Panc1 (cell line): ENCODE measurements at regions not wholly inside any gene's neighbourhood (a gene's known extent, or its start where the extent isn't known, plus 50 kb on each side); places are given as distances from the start of the nearest gene placed in this dataset.

Experiments used
- POLR2AphosphoS5 ChIP-seq: IDR thresholded peaks from 2 replicates; pipeline ENCODE4 v1.6.1; 2012; ENCODE audit warnings: mild to moderate bottlenecking, low read depth, low read length, moderate library complexity
- TCF7L2 ChIP-seq: IDR thresholded peaks from 2 replicates; pipeline ENCODE4 v1.6.1; 2011; ENCODE audit warnings: mild to moderate bottlenecking, low read depth, low read length, inconsistent platforms
- TF ChIP-seq, protein P1 (sequence below): fragments of 450-650 bp; IDR thresholded peaks from 2 replicates; pipeline ENCODE4 v1.5.1; 2017; ENCODE audit warnings: mild to moderate bottlenecking

- TF ChIP-seq, protein P1, sequence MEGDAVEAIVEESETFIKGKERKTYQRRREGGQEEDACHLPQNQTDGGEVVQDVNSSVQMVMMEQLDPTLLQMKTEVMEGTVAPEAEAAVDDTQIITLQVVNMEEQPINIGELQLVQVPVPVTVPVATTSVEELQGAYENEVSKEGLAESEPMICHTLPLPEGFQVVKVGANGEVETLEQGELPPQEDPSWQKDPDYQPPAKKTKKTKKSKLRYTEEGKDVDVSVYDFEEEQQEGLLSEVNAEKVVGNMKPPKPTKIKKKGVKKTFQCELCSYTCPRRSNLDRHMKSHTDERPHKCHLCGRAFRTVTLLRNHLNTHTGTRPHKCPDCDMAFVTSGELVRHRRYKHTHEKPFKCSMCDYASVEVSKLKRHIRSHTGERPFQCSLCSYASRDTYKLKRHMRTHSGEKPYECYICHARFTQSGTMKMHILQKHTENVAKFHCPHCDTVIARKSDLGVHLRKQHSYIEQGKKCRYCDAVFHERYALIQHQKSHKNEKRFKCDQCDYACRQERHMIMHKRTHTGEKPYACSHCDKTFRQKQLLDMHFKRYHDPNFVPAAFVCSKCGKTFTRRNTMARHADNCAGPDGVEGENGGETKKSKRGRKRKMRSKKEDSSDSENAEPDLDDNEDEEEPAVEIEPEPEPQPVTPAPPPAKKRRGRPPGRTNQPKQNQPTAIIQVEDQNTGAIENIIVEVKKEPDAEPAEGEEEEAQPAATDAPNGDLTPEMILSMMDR, result no peak
- TF ChIP-seq TCF7L2 (no peak), POLR2AphosphoS5 (no peak)
Observed at GRCh38 chr7:16945372-16945771, 63.6 kb upstream of the AGR3 start.
